Keratinocyte (primary cell): ENCODE measurements at regions not wholly inside any gene's neighbourhood (a gene's known extent, or its start where the extent isn't known, plus 50 kb on each side); places are given as distances from the start of the nearest gene placed in this dataset.
"Not testable (repeated sequence)": the region's sequence is repeated elsewhere in the genome, so short reads cannot be mapped to it uniquely, and the experiment has no call there.

Experiments
- DNase-seq: peaks from one replicate; pipeline ENCODE4 v3.0.0-alpha.2; 2011; ENCODE audit warnings: low read depth, missing footprints, low spot score
- FAIRE-seq: peaks from 2 replicates; lab custom pipeline; 2011; peaks lifted over from hg19 to GRCh38; lab: Jason Lieb, UNC
- H2AFZ ChIP-seq: 2 replicates; pipeline ENCODE4 v1.6.0; 2012; ENCODE audit warnings: low read length, control low read depth, inconsistent platforms; ENCODE audit not compliant: control insufficient read depth
- H3K27ac ChIP-seq: 2 replicates; pipeline ENCODE4 v1.5.1; 2011; ENCODE audit warnings: low read length; ENCODE audit not compliant: control insufficient read depth, insufficient read depth
- H3K27me3 ChIP-seq: 3 replicates; pipeline ENCODE4 v1.6.0; 2011; ENCODE audit warnings: low read length; ENCODE audit not compliant: control insufficient read depth, insufficient read depth; ENCODE audit errors: extremely low read depth
- H3K36me3 ChIP-seq, 2 experiments: 2 replicates in 1 of 2; 3 replicates in 1 of 2; pipeline ENCODE4 v1.5.1; 2011; ENCODE audit warnings: low read length in 2 of 2, mild to moderate bottlenecking in 1 of 2; ENCODE audit not compliant: control insufficient read depth in 2 of 2, insufficient read depth in 2 of 2; ENCODE audit errors: extremely low read depth in 1 of 2
- H3K4me1 ChIP-seq: 3 replicates; pipeline ENCODE4 v1.5.1; 2011; ENCODE audit warnings: low read length; ENCODE audit not compliant: control insufficient read depth, insufficient read depth; ENCODE audit errors: extremely low read depth
- H3K4me2 ChIP-seq: 3 replicates; pipeline ENCODE4 v1.6.0; 2011; ENCODE audit warnings: low read depth, low read length; ENCODE audit not compliant: control insufficient read depth, insufficient read depth; ENCODE audit errors: extremely low read depth
- H3K4me3 ChIP-seq, 3 experiments: fragments of 200-600 bp in 1 of 3; sonication (generic) in 1 of 3; 2 replicates in 2 of 3; 3 replicates in 1 of 3; pipeline ENCODE4 v1.5.1; 2011 to 2016; ENCODE audit warnings: low read length in 3 of 3, mild to moderate bottlenecking in 3 of 3, control low read depth in 2 of 3, inconsistent platforms in 1 of 3, low read depth in 1 of 3, mixed read lengths in 1 of 3, mixed run types in 1 of 3, moderate library complexity in 1 of 3; ENCODE audit not compliant: control insufficient read depth in 2 of 3, insufficient read depth in 2 of 3; ENCODE audit errors: extremely low read depth in 1 of 3
- H3K79me2 ChIP-seq: 2 replicates; pipeline ENCODE4 v1.6.0; 2012; ENCODE audit warnings: low read length; ENCODE audit not compliant: control insufficient read depth, insufficient read depth
- H3K9ac ChIP-seq: 3 replicates; pipeline ENCODE4 v1.6.0; 2011; ENCODE audit warnings: low read length; ENCODE audit not compliant: control insufficient read depth, insufficient read depth; ENCODE audit errors: extremely low read depth
- H3K9me1 ChIP-seq: 3 replicates; pipeline ENCODE4 v1.6.0; 2011; ENCODE audit warnings: low read length; ENCODE audit not compliant: control insufficient read depth, insufficient read depth; ENCODE audit errors: extremely low read depth
- H3K9me3 ChIP-seq: 2 replicates; pipeline ENCODE4 v1.5.1; 2012; ENCODE audit warnings: low read depth, low read length; ENCODE audit not compliant: control insufficient read depth
- H4K20me1 ChIP-seq: 3 replicates; pipeline ENCODE4 v1.6.0; 2011; ENCODE audit warnings: low read length; ENCODE audit not compliant: control insufficient read depth, insufficient read depth; ENCODE audit errors: extremely low read depth
- dilution Hi-C: fragments of 300-500 bp; cut with MboI; formaldehyde crosslinking; loops from one replicate; pipeline ENCODE4 v1.7.0; 2020; ENCODE audit warnings: low sequenced_read_pairs; ENCODE audit not compliant: extremely low pct_ligation_motif_present

DNA sequence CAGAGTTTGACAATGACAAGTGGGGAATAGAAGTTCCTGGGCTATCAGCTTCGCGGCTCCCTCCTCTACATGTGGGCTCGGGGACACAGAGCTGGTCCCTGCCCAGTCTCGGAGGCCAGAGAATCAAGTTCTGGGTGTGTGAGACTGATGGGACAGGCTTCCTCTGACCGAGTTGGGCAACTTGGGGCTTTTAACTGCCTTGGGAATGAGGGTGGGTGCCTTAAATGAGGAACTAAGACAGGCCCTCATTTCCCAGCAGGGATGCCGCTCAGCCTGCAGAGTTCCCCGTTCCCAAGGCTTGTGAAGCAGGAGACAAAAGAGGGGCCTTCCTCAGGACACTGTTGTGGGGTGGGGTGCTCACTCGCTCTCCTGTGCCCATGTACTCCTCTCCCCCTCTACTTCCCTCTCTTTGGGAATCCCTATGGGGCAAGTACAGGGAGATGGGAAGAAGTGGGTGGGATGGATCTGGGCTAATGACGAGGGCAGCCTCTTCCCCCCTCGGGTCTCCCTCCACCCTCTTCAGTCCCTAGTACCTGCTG is 290.2 kb downstream of the BCL2L11 start:
- H2AFZ ChIP-seq, H3K4me3 ChIP-seq, H3K4me1 ChIP-seq, H3K36me3 ChIP-seq, H3K79me2 ChIP-seq, FAIRE-seq, H3K4me2 ChIP-seq, H3K27me3 ChIP-seq, H3K9me1 ChIP-seq, H3K9me3 ChIP-seq, H4K20me1 ChIP-seq, H3K27ac ChIP-seq, DNase-seq, dilution Hi-C loops, H3K9ac ChIP-seq: not testable (repeated sequence)

GRCh38 chr2:111411867-111412681 is 291.4 kb downstream of the BCL2L11 start:
- H3K27me3 ChIP-seq, dilution Hi-C loops, H3K27ac ChIP-seq, H2AFZ ChIP-seq, H3K9me3 ChIP-seq, FAIRE-seq, H3K9me1 ChIP-seq, H3K79me2 ChIP-seq, H3K4me2 ChIP-seq, H3K36me3 ChIP-seq, H4K20me1 ChIP-seq, H3K4me3 ChIP-seq, DNase-seq, H3K4me1 ChIP-seq, H3K9ac ChIP-seq: not testable (repeated sequence)

DNA sequence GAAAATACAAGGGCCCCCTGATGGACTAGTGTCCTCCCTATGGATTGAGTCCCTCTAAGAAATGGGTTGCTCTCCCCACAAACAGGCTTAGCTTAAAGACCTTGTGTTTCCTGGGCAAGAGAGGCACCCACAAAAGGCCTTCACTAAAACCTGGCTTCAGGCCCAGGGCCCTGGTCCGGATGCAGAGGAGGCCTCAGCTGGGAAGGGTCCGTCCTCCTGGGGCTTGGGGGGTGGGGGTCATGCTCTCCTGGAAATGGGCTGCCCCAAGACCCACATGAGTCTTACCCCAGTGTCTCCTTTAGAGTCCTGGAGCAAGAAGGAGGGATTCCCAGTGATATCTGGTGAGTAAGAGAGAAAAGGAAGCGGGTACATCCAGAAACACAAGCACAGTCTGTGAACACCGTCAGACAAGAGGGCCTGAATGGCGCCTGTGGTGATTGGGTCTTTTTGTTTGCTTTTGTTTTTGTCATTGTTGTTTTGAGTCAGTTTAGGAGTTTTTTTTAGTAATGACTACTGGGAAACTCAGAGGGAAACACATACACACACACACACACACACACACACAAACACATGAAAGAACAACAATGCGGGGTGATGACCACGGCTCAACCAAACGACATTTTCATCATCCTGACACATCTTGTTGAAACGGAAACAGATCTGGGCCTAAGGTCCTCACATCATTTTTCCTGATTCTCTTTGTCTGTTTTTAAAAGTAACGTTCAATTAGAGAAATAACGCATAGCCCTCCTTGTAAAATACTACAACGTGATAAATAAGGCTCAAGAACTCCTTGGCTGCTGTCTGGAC is 292.3 kb downstream of the BCL2L11 start:
- H3K36me3 ChIP-seq, H3K4me2 ChIP-seq, FAIRE-seq, H3K4me3 ChIP-seq, H3K27me3 ChIP-seq, H3K9ac ChIP-seq, H3K9me1 ChIP-seq, H3K4me1 ChIP-seq, H3K79me2 ChIP-seq, dilution Hi-C loops, H2AFZ ChIP-seq, H4K20me1 ChIP-seq, H3K27ac ChIP-seq, DNase-seq, H3K9me3 ChIP-seq: not testable (repeated sequence)

- DNase-seq, H2AFZ ChIP-seq, dilution Hi-C loops, H3K79me2 ChIP-seq, H3K9me3 ChIP-seq, H3K4me2 ChIP-seq, H3K27me3 ChIP-seq, H3K9me1 ChIP-seq, H3K4me3 ChIP-seq, H3K4me1 ChIP-seq, H4K20me1 ChIP-seq, H3K9ac ChIP-seq, H3K36me3 ChIP-seq, H3K27ac ChIP-seq, FAIRE-seq: not testable (repeated sequence)
Measured at GRCh38 chr2:111413950-111414349, 293.2 kb downstream of the BCL2L11 start.
